SU-DHL-6 (cell line): ENCODE measurements at regions not wholly inside any gene's neighbourhood (a gene's known extent, or its start where the extent isn't known, plus 50 kb on each side); places are given as distances from the start of the nearest gene placed in this dataset.
A peak's percentile ranks its signal among the peaks of the same experiment; 100 is the strongest.

Experiments used
- H2AFZ ChIP-seq: fragments of 200-600 bp; sonication (generic); 2 replicates; pipeline ENCODE4 v1.6.1; 2014; ENCODE audit warnings: low read depth, mild to moderate bottlenecking, moderate library complexity, mixed read lengths, antibody characterized with exemption, low read length; ENCODE audit not compliant: severe bottlenecking
- H3F3A ChIP-seq: fragments of 200-600 bp; shearing (Covaris generic); 2 replicates; pipeline ENCODE4 v1.6.0; 2016; ENCODE audit warnings: antibody characterized with exemption, mild to moderate bottlenecking; ENCODE audit not compliant: insufficient read depth
- H3K27ac ChIP-seq: fragments of 200-600 bp; sonication (generic); 2 replicates; pipeline ENCODE4 v1.5.1; 2016; ENCODE audit warnings: low read depth, mild to moderate bottlenecking, low read length, moderate library complexity, mixed read lengths
- H3K27me3 ChIP-seq: fragments of 200-600 bp; sonication (generic), shearing (Covaris generic); 2 replicates; pipeline ENCODE4 v1.6.0; 2014; ENCODE audit warnings: mild to moderate bottlenecking, low read length
- H3K36me3 ChIP-seq: fragments of 200-600 bp; sonication (generic); 2 replicates; pipeline ENCODE4 v1.6.1; 2014; ENCODE audit warnings: mild to moderate bottlenecking, low read length, mixed read lengths
- H3K4me2 ChIP-seq: fragments of 300-600, 200-600 bp; shearing (Covaris generic), sonication (generic); 2 replicates; pipeline ENCODE4 v1.6.0; 2014; ENCODE audit warnings: low read length, low read depth, mild to moderate bottlenecking; ENCODE audit not compliant: poor library complexity, severe bottlenecking
- H3K4me3 ChIP-seq: fragments of 200-600 bp; sonication (generic); 2 replicates; pipeline ENCODE4 v1.5.1; 2014; ENCODE audit warnings: antibody characterized with exemption, low read length, mild to moderate bottlenecking, mixed read lengths; ENCODE audit not compliant: insufficient read depth, poor library complexity, severe bottlenecking
- H3K79me2 ChIP-seq: fragments of 200-600 bp; sonication (generic); 2 replicates; pipeline ENCODE4 v1.6.1; 2014; ENCODE audit warnings: mild to moderate bottlenecking, low read length, moderate library complexity; ENCODE audit not compliant: insufficient read depth
- H3K9ac ChIP-seq: fragments of 200-600 bp; sonication (generic); 2 replicates; pipeline ENCODE4 v1.7.0; 2014; ENCODE audit warnings: mild to moderate bottlenecking, low read length
- H3K9me2 ChIP-seq: fragments of 200-600 bp; sonication (generic); replicated peaks from 2 replicates; pipeline ENCODE4 v1.6.1; 2014; ENCODE audit warnings: low read length; ENCODE audit not compliant: insufficient read depth
- H3K9me3 ChIP-seq: fragments of 200-600 bp; sonication (generic); 2 replicates; pipeline ENCODE4 v1.6.1; 2014; ENCODE audit warnings: low read length, mixed read lengths; ENCODE audit not compliant: insufficient read depth
- H4K20me1 ChIP-seq: fragments of 200-600 bp; sonication (generic); 2 replicates; pipeline ENCODE4 v1.6.1; 2014; ENCODE audit warnings: low read depth, mild to moderate bottlenecking, antibody characterized with exemption, low read length, moderate library complexity, mixed read lengths
- EZH2phosphoT487 ChIP-seq: fragments of 200-600 bp; sonication (generic), shearing (Covaris generic); conservative IDR thresholded peaks from 2 replicates; pipeline ENCODE4 v1.6.1; 2018; ENCODE audit warnings: mild to moderate bottlenecking, antibody characterized with exemption, low read length, moderate library complexity, mixed read lengths
- TF ChIP-seq, protein P1 (sequence below): fragments of 200-600 bp; sonication (generic); IDR thresholded peaks from one replicate; pipeline ENCODE4 v1.5.1; 2017; ENCODE audit warnings: antibody characterized with exemption, mild to moderate bottlenecking, low read length, moderate library complexity; ENCODE audit not compliant: insufficient read depth, poor library complexity, severe bottlenecking

DNA sequence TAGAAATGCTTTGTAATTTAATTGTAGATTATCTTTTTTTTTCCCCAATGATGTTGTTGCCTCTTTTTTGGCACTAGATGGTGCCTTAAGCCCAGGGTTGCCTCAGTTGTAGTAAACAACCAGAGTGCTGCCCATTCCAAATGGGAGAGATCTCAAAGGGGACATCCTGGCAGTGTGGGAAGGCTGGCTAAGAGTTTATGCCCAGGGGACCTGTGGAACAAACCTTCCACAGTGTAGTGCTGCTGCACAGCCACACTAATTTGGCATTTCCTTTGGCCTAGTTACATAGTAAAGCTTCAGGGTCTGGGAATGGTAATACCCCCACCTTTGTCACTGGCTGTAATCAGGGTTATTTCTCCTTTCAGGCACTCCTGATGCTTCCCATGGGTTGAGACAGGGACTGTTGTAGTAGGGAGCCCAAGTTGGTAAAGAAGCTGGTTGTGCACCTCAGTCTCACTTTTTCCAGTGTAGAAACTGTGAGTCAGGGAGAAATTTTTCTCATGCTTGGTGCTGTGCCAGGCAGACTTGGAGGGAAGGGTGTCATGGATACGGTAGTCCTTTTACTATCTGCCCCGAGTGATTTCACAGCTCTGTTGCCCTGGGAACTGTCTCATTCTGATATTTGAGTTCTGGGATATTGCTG is 177.8 kb upstream of the ECI2 start:
- Histone ChIP-seq H3K79me2 (no peaks in the 10 kb centered on the region), H2AFZ (no peak overlapping the region), H3K27me3 (no peaks in the 10 kb centered on the region), H3F3A (no peaks in the 10 kb centered on the region), H3K9me2 (no peaks in the 10 kb centered on the region), H3K9me3 (peaks cover 6% of the 10 kb centered on the region; the same call in 1 of the 2 replicates), H3K36me3 (no peaks in the 10 kb centered on the region), H3K9ac (no peak overlapping the region), H4K20me1 (no peaks in the 10 kb centered on the region), H3K27ac (no peak overlapping the region), H3K4me2 (no peak overlapping the region), H3K4me3 (no peak overlapping the region)
- TF ChIP-seq EZH2phosphoT487 = no peak
- TF ChIP-seq, protein P1, sequence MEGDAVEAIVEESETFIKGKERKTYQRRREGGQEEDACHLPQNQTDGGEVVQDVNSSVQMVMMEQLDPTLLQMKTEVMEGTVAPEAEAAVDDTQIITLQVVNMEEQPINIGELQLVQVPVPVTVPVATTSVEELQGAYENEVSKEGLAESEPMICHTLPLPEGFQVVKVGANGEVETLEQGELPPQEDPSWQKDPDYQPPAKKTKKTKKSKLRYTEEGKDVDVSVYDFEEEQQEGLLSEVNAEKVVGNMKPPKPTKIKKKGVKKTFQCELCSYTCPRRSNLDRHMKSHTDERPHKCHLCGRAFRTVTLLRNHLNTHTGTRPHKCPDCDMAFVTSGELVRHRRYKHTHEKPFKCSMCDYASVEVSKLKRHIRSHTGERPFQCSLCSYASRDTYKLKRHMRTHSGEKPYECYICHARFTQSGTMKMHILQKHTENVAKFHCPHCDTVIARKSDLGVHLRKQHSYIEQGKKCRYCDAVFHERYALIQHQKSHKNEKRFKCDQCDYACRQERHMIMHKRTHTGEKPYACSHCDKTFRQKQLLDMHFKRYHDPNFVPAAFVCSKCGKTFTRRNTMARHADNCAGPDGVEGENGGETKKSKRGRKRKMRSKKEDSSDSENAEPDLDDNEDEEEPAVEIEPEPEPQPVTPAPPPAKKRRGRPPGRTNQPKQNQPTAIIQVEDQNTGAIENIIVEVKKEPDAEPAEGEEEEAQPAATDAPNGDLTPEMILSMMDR = peak; percentile 43

DNA sequence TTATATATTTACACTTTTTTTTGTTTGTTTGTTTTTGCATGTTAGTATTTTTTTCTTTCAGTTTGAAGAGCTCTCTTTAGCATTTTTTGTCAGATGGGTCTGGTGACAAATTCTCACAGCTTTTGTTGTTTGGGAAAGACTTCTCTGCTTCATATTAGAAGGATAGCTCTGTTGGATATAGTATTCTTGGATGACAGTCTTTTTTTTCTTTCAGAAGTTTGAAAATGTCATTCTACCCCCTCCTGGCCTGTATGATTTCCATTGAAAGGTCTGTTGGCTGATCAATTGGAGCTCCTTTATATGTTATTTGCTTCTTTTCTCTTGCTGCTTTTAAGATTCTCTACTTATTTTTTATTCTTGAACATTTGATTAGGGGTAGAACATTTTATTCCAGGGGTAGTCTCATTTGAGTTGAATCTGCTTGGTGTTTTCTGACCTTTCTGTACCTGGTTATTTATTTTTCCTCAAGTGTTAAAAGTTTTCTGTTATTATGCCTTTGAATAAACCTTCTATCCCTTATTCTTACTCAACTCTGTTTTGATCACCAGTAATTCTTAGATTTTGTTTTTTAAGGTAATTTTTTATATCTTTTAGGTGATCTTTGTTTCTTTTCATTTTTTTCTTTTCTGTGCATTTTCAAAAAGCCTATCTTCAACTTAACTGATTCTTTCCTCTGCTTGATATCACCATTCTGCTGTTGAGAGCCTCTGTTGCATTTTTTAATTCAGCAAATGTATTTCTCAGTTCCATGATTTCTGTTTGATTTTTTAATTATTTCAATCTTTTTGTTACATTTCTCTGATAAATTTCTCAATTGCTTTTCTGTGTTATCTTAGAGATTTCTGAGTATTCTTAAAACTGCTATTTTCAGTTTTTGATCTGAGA is 176.8 kb upstream of the ECI2 start:
- Histone ChIP-seq H3K27ac (no peak overlapping the region), H3K9ac (no peak overlapping the region), H3K27me3 (no peaks in the 10 kb centered on the region), H3K4me3 (no peak overlapping the region), H3K9me2 (no peaks in the 10 kb centered on the region), H3K4me2 (no peak overlapping the region), H3K36me3 (no peaks in the 10 kb centered on the region), H3F3A (no peaks in the 10 kb centered on the region), H2AFZ (no peak overlapping the region), H4K20me1 (no peaks in the 10 kb centered on the region), H3K79me2 (no peaks in the 10 kb centered on the region), H3K9me3 (peaks cover 6% of the 10 kb centered on the region; the same call in 1 of the 2 replicates)
- TF ChIP-seq, protein P1 = no peak

DNA sequence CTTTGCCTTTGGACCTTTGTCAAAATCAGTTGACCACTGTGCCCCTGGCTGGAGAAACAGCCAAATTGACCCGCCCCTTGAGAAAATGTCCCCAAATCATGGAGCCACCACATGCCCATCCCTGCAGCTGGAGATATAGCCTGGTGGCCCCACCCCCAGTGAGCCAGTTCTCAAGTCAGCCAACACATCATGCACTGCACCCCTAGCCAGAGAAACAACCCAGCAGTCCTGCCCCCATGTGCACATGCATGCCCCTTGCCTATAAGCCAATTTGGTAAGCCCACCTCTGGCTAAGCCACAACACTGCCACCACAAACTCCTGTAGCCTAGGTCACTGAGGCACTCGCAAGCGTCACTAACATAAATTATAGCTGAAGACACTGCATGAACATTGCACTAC is 174.2 kb upstream of the ECI2 start:
- Histone ChIP-seq H3K9me2 (no peaks in the 10 kb centered on the region), H3F3A (no peaks in the 10 kb centered on the region), H3K9me3 (peaks cover 6% of the 10 kb centered on the region; the same call in 1 of the 2 replicates), H3K27ac (no peak overlapping the region), H3K4me2 (no peak overlapping the region), H3K4me3 (no peak overlapping the region), H3K79me2 (no peaks in the 10 kb centered on the region), H3K36me3 (no peaks in the 10 kb centered on the region), H4K20me1 (no peaks in the 10 kb centered on the region), H2AFZ (no peak overlapping the region), H3K9ac (no peak overlapping the region), H3K27me3 (no peaks in the 10 kb centered on the region)
- no peak for TF ChIP-seq EZH2phosphoT487

DNA sequence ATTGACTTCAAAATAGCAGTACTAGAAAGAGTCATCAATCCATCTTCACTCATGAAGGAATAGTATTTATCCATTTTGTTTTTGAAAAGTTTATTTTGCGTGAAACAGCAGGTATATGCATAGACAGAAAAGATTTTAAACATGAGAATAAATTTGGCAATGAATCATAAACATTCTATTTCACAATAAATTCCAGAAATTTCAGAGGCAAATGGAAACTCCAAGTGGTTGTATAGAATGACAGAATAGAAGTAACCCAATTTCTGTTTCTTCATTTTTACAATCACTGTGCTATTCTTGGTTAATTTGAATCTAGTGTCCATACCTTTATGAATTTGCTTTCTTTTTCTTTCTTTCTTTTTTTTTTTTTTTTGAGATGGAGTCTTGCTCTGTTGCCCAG is 173.0 kb upstream of the ECI2 start:
- H3K36me3 ChIP-seq = no peaks in the 10 kb centered on the region
- no peak overlapping the region for H3K27ac ChIP-seq
- no peaks in the 10 kb centered on the region for H4K20me1 ChIP-seq
- no peaks in the 10 kb centered on the region for H3K27me3 ChIP-seq
- no peak for TF ChIP-seq EZH2phosphoT487
- TF ChIP-seq, protein P1 = no peak
- no peaks in the 10 kb centered on the region for H3K9me2 ChIP-seq
- no peaks in the 10 kb centered on the region for H3K79me2 ChIP-seq
- no peak overlapping the region for H3K4me3 ChIP-seq
- H3K9ac ChIP-seq = no peak overlapping the region
- H3K4me2 ChIP-seq = no peak overlapping the region
- H3F3A ChIP-seq = no peaks in the 10 kb centered on the region
- H3K9me3 ChIP-seq = peaks cover 6% of the 10 kb centered on the region; the same call in 1 of the 2 replicates
- no peak overlapping the region for H2AFZ ChIP-seq
